Activated B cell treated with CpG ODN at 0.5 μM for 24 hours (primary cell): ENCODE measurements at regions not wholly inside any gene's neighbourhood (a gene's known extent, or its start where the extent isn't known, plus 50 kb on each side); places are given as distances from the start of the nearest gene placed in this dataset.

Experiments used
- ATAC-seq: fragments of 200-7000 bp; cut with Tn5 transposase; one replicate; pipeline ENCODE4 v1.10.0; 2021; ENCODE audit warnings: low read depth, mild to moderate bottlenecking, moderate library complexity
- CTCF ChIA-PET: fragments of 350-600 bp; sonication (Branson Sonifier 250); formaldehyde crosslinking; loops from one replicate; lab custom pipeline; 2021; ENCODE audit warnings: antibody characterized with exemption; lab: Charles Lee
- POLR2A ChIA-PET: fragments of 350-600 bp; sonication (Branson Sonifier 250); formaldehyde crosslinking; loops from one replicate; lab custom pipeline; 2021; ENCODE audit warnings: antibody characterized with exemption; lab: Charles Lee
- DNase-seq: peaks from one replicate; pipeline ENCODE4 v3.0.0; 2022
- H3K27ac Mint-ChIP-seq: one replicate; pipeline ENCODE4 v1.8.0; 2020; ENCODE audit warnings: mixed read lengths
- H3K27me3 Mint-ChIP-seq: one replicate; pipeline ENCODE4 v1.8.0; 2021; ENCODE audit warnings: mixed read lengths
- H3K36me3 Mint-ChIP-seq: one replicate; pipeline ENCODE4 v1.8.0; 2021; ENCODE audit warnings: low read depth, mixed read lengths
- H3K4me1 Mint-ChIP-seq: one replicate; pipeline ENCODE4 v1.8.0; 2021; ENCODE audit warnings: mixed read lengths
- H3K4me3 Mint-ChIP-seq: one replicate; pipeline ENCODE4 v1.8.0; 2020; ENCODE audit warnings: mild to moderate bottlenecking, mixed read lengths
- H3K9me3 Mint-ChIP-seq: one replicate; pipeline ENCODE4 v1.8.0; 2020; ENCODE audit warnings: mixed read lengths
- intact Hi-C: fragments of 100-400 bp; cut with micrococcal nuclease; formaldehyde crosslinking; loops from one replicate; pipeline ENCODE4 v1.15.1; 2024
- TF ChIP-seq, protein P1 (sequence below): fragments of 200-600 bp; IDR thresholded peaks from one replicate; pipeline ENCODE4 v1.8.0; 2022; ENCODE audit warnings: antibody characterized with exemption, mild to moderate bottlenecking

DNA sequence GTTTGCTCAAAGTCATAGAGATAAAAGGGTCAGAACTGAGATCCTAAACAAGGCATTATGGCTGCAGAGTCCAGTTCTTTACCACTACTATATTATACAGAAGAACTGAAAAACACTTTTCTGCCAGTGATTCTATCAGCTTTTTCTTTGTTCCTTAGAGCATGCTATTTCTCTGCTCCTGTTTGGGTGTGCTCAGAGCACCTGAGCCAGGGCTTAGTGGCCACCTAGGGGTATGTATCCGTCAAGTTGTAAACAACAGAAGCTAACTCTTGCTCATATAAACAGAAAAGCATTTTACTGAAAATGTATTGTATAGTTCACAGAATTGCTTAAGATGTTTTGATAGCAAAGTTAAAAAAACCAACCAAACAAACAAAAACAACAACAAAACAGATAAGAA is 470.8 kb downstream of the SLC16A7 start:
- no peak overlapping the region for H3K4me3 Mint-ChIP-seq
- TF ChIP-seq, protein P1, sequence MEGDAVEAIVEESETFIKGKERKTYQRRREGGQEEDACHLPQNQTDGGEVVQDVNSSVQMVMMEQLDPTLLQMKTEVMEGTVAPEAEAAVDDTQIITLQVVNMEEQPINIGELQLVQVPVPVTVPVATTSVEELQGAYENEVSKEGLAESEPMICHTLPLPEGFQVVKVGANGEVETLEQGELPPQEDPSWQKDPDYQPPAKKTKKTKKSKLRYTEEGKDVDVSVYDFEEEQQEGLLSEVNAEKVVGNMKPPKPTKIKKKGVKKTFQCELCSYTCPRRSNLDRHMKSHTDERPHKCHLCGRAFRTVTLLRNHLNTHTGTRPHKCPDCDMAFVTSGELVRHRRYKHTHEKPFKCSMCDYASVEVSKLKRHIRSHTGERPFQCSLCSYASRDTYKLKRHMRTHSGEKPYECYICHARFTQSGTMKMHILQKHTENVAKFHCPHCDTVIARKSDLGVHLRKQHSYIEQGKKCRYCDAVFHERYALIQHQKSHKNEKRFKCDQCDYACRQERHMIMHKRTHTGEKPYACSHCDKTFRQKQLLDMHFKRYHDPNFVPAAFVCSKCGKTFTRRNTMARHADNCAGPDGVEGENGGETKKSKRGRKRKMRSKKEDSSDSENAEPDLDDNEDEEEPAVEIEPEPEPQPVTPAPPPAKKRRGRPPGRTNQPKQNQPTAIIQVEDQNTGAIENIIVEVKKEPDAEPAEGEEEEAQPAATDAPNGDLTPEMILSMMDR = no peak
- DNase-seq (no peak), ATAC-seq (no peak)
- no peaks in the 10 kb centered on the region for H3K4me1 Mint-ChIP-seq
- intact Hi-C loops = no loop called here
- ChIA-PET CTCF (no interaction called here), POLR2A (no interaction called here)
- no peak overlapping the region for H3K27ac Mint-ChIP-seq
- peaks cover 2% of the 10 kb centered on the region for H3K9me3 Mint-ChIP-seq
- H3K27me3 Mint-ChIP-seq = no peaks in the 10 kb centered on the region
- no peaks in the 10 kb centered on the region for H3K36me3 Mint-ChIP-seq

GRCh38 chr12:60070552-60070951 is 474.7 kb downstream of the SLC16A7 start:
- no peak overlapping the region for H3K27ac Mint-ChIP-seq
- ATAC-seq = no peak
- intact Hi-C loops = no loop called here

DNA sequence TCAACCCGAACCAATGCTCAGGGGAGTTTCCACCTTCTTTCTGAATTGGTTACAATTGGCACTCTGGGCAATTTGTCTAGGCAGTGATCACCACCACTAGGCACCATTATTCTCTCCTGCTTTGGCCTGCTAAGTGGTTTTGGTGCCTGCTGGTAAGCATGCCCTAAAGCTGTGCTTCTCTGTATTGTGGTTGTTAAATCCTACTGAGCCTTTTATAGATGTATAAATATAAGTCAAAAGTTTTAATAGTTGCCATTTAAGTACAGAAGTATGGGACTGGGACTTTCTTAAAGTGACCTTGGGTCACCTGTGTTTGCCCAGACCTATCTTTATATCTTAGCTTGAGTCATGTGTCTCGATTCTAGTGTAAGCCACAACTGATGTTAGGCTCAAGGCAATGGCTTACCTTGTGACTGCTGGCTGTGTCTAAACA is 475.9 kb downstream of the SLC16A7 start:
- CTCF ChIA-PET = no interaction called here

More at GRCh38 chr12:60070552-60070951, 474.7 kb downstream of the SLC16A7 start:
- ChIA-PET CTCF (no interaction called here), POLR2A (no interaction called here)
- no peaks in the 10 kb centered on the region for H3K4me1 Mint-ChIP-seq
- TF ChIP-seq, protein P1 = no peak
- H3K36me3 Mint-ChIP-seq = no peaks in the 10 kb centered on the region
- DNase-seq = no peak
- H3K9me3 Mint-ChIP-seq = peaks cover 2% of the 10 kb centered on the region
- no peaks in the 10 kb centered on the region for H3K27me3 Mint-ChIP-seq
- H3K4me3 Mint-ChIP-seq = no peak overlapping the region

GRCh38 chr12:60072911-60073310 is 477.1 kb downstream of the SLC16A7 start:
- TF ChIP-seq, protein P1 = no peak
- DNase-seq = no peak
- intact Hi-C loops = no loop called here
- Mint-ChIP-seq H3K36me3 (no peaks in the 10 kb centered on the region), H3K27me3 (no peaks in the 10 kb centered on the region), H3K27ac (no peak overlapping the region), H3K9me3 (peaks cover 4% of the 10 kb centered on the region), H3K4me3 (no peak overlapping the region), H3K4me1 (no peaks in the 10 kb centered on the region)
- ATAC-seq = no peak
- CTCF ChIA-PET = no interaction called here
- POLR2A ChIA-PET = no interaction called here

More for the DNA sequence above, 475.9 kb downstream of the SLC16A7 start:
- no peak for DNase-seq
- TF ChIP-seq, protein P1 = no peak
- no peak for ATAC-seq
- Mint-ChIP-seq H3K4me3 (no peak overlapping the region), H3K27ac (no peak overlapping the region), H3K9me3 (peaks cover 2% of the 10 kb centered on the region), H3K36me3 (no peaks in the 10 kb centered on the region), H3K27me3 (no peaks in the 10 kb centered on the region), H3K4me1 (no peaks in the 10 kb centered on the region)
- intact Hi-C loops = no loop called here
- POLR2A ChIA-PET = no interaction called here

DNA sequence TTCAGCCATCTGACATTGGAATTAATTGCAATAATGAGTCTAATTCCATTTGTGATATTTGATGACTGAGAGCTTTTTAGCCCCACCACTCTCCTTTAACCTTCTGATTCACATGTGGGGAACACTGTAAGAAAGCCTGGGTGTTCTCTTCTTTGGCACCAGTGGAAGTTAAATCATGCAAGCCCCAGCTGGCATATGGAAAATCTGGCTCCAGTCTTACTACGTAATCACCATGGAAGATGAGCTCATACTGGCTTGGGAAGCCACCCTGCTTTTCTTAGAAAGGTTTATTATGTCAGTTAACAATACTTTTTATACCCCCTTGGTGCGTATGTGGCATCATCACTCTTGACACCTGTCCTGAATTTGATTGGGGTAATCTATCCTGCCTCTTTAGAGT is 479.3 kb downstream of the SLC16A7 start:
- no peak overlapping the region for H3K27ac Mint-ChIP-seq

More for the DNA sequence above, 479.3 kb downstream of the SLC16A7 start:
- intact Hi-C loops = no loop called here
- POLR2A ChIA-PET = no interaction called here
- H3K9me3 Mint-ChIP-seq = peaks cover 8% of the 10 kb centered on the region
- no peaks in the 10 kb centered on the region for H3K36me3 Mint-ChIP-seq
- no peak for ATAC-seq
- CTCF ChIA-PET = no interaction called here
- no peak overlapping the region for H3K4me3 Mint-ChIP-seq
- no peaks in the 10 kb centered on the region for H3K4me1 Mint-ChIP-seq
- H3K27me3 Mint-ChIP-seq = no peaks in the 10 kb centered on the region
- TF ChIP-seq, protein P1 = no peak
- DNase-seq = no peak
